GM21529 (cell line): ENCODE measurements at regions not wholly inside any gene's neighbourhood (a gene's known extent, or its start where the extent isn't known, plus 50 kb on each side); places are given as distances from the start of the nearest gene placed in this dataset.

ENCODE experiments used
- ATAC-seq: cut with Tn5 transposase; IDR thresholded peaks from one replicate; pipeline ENCODE4 v1.9.1; 2021; ENCODE audit not compliant: unreplicated experiment

GRCh38 chr5:2608391-2608790 is 143.1 kb downstream of the IRX2 start:
- no peak for ATAC-seq

GRCh38 chr5:2607598-2607997 is 143.9 kb downstream of the IRX2 start:
- no peak for ATAC-seq

- ATAC-seq = no peak
Observed at GRCh38 chr5:2603272-2603575, 148.3 kb downstream of the IRX2 start.

- no peak for ATAC-seq
Observed at GRCh38 chr5:2602451-2603271, 148.8 kb downstream of the IRX2 start.

- ATAC-seq = no peak
Observed at GRCh38 chr5:2598503-2598902, 153.0 kb downstream of the IRX2 start.

GRCh38 chr5:2594701-2595100 is 156.8 kb downstream of the IRX2 start:
- ATAC-seq = no peak

- ATAC-seq = no peak
Observed at GRCh38 chr5:2592766-2593165, 158.7 kb downstream of the IRX2 start.

GRCh38 chr5:2591777-2592453 is 159.6 kb downstream of the IRX2 start:
- no peak for ATAC-seq

- ATAC-seq = no peak
Observed at GRCh38 chr5:2588850-2589501, 162.5 kb downstream of the IRX2 start.

GRCh38 chr5:2587189-2588031 is 164.1 kb downstream of the IRX2 start:
- no peak for ATAC-seq

- no peak for ATAC-seq
Observed at GRCh38 chr5:2586016-2586715, 165.3 kb downstream of the IRX2 start.

GRCh38 chr5:2584579-2585269 is 166.8 kb downstream of the IRX2 start:
- ATAC-seq = no peak

- no peak for ATAC-seq
Observed at GRCh38 chr5:2582507-2582906, 169.0 kb downstream of the IRX2 start.

- ATAC-seq = no peak
Observed at GRCh38 chr5:2582106-2582505, 169.4 kb downstream of the IRX2 start.

GRCh38 chr5:2581418-2581817 is 170.1 kb downstream of the IRX2 start:
- no peak for ATAC-seq

GRCh38 chr5:2579126-2579525 is 172.4 kb downstream of the IRX2 start:
- no peak for ATAC-seq

- no peak for ATAC-seq
Observed at GRCh38 chr5:2577312-2578036, 174.0 kb downstream of the IRX2 start.

- no peak for ATAC-seq
Observed at GRCh38 chr5:2576823-2577222, 174.7 kb downstream of the IRX2 start.

GRCh38 chr5:2575871-2576270 is 175.6 kb downstream of the IRX2 start:
- ATAC-seq = no peak
